Activated CD4-positive, alpha-beta T cell treated with anti-CD3 and anti-CD28 coated beads for 36 hours (primary cell): ENCODE measurements at regions not wholly inside any gene's neighbourhood (a gene's known extent, or its start where the extent isn't known, plus 50 kb on each side); places are given as distances from the start of the nearest gene placed in this dataset.

Experiments
- ATAC-seq: fragments of 200-7000 bp; cut with Tn5 transposase; one replicate; pipeline ENCODE4 v1.10.0; 2021; ENCODE audit warnings: mild to moderate bottlenecking, moderate library complexity
- CTCF ChIA-PET: fragments of 350-600 bp; sonication (Branson Sonifier 250); formaldehyde crosslinking; loops from one replicate; lab custom pipeline; 2021; ENCODE audit warnings: antibody characterized with exemption; lab: Charles Lee
- POLR2A ChIA-PET: fragments of 350-600 bp; sonication (Branson Sonifier 250); formaldehyde crosslinking; loops from one replicate; lab custom pipeline; 2021; ENCODE audit warnings: antibody characterized with exemption, inconsistent platforms; lab: Charles Lee
- DNase-seq: peaks from one replicate; pipeline ENCODE4 v3.0.0-alpha.2; 2020
- H3K27ac Mint-ChIP-seq: one replicate; pipeline ENCODE4 v1.8.0; 2021; ENCODE audit warnings: mixed read lengths
- H3K27me3 Mint-ChIP-seq: one replicate; pipeline ENCODE4 v1.8.0; 2021; ENCODE audit warnings: mixed read lengths
- H3K36me3 Mint-ChIP-seq: one replicate; pipeline ENCODE4 v1.8.0; 2021; ENCODE audit warnings: low read depth, mixed read lengths
- H3K4me1 Mint-ChIP-seq: one replicate; pipeline ENCODE4 v1.8.0; 2021; ENCODE audit warnings: mixed read lengths
- H3K4me3 Mint-ChIP-seq: one replicate; pipeline ENCODE4 v1.8.0; 2021; ENCODE audit warnings: mild to moderate bottlenecking, moderate library complexity, mixed read lengths
- H3K9me3 Mint-ChIP-seq: one replicate; pipeline ENCODE4 v1.8.0; 2021; ENCODE audit warnings: low read depth, mixed read lengths
- intact Hi-C, 2 experiments: fragments of 100-400 bp; cut with DNase I in 1 of 2; cut with micrococcal nuclease in 1 of 2; formaldehyde crosslinking; loops; one replicate each; pipeline versions ENCODE4 v1.14.2 to v1.15.1; 2022 to 2024; cut with DNase I, micrococcal nuclease

- intact Hi-C loops = no loop called here
- Mint-ChIP-seq H3K4me3 (no peak overlapping the region), H3K27me3 (no peaks in the 10 kb centered on the region), H3K4me1 (no peaks in the 10 kb centered on the region), H3K36me3 (no peaks in the 10 kb centered on the region), H3K9me3 (peaks cover 6% of the 10 kb centered on the region), H3K27ac (no peak overlapping the region)
- POLR2A ChIA-PET = no interaction called here
- no peak for DNase-seq
- CTCF ChIA-PET = no interaction called here
- no peak for ATAC-seq
Measured at GRCh38 chr4:57926311-57926710, 816.1 kb upstream of the IGFBP7 start.

GRCh38 chr4:57924951-57925350 lies 814.8 kb upstream of the IGFBP7 start:
- ATAC-seq (no peak), DNase-seq (no peak)
- Mint-ChIP-seq H3K9me3 (peaks cover 6% of the 10 kb centered on the region), H3K27ac (no peak overlapping the region), H3K36me3 (no peaks in the 10 kb centered on the region), H3K4me1 (no peaks in the 10 kb centered on the region), H3K27me3 (no peaks in the 10 kb centered on the region), H3K4me3 (no peak overlapping the region)
- POLR2A ChIA-PET = no interaction called here
- intact Hi-C loops = no loop called here
- CTCF ChIA-PET = interaction anchor here (0.8 kb wide), 1 partner anchor 13 kb away, joined by 3 read pairs; no protein-coding TSS in a partner anchor

- DNase-seq (no peak), ATAC-seq (no peak)
- no peak overlapping the region for H3K4me3 Mint-ChIP-seq
- ChIA-PET CTCF (no interaction called here), POLR2A (no interaction called here)
- no peaks in the 10 kb centered on the region for H3K27me3 Mint-ChIP-seq
- H3K9me3 Mint-ChIP-seq = peaks cover 14% of the 10 kb centered on the region
- no peaks in the 10 kb centered on the region for H3K4me1 Mint-ChIP-seq
- H3K36me3 Mint-ChIP-seq = no peaks in the 10 kb centered on the region
- no peak overlapping the region for H3K27ac Mint-ChIP-seq
- intact Hi-C loops = no loop called here
Measured at GRCh38 chr4:57916479-57916878, 806.3 kb upstream of the IGFBP7 start.

- peaks cover 5% of the 10 kb centered on the region for H3K9me3 Mint-ChIP-seq
- H3K4me1 Mint-ChIP-seq = no peaks in the 10 kb centered on the region
- H3K4me3 Mint-ChIP-seq = no peak overlapping the region
- DNase-seq (no peak), ATAC-seq (no peak)
- intact Hi-C loops = no loop called here
- H3K36me3 Mint-ChIP-seq = no peaks in the 10 kb centered on the region
- no peaks in the 10 kb centered on the region for H3K27me3 Mint-ChIP-seq
- ChIA-PET POLR2A (no interaction called here), CTCF (no interaction called here)
- H3K27ac Mint-ChIP-seq = no peak overlapping the region
Measured at GRCh38 chr4:57911203-57911602, 801.0 kb upstream of the IGFBP7 start.

GRCh38 chr4:57910151-57910550 lies 800.0 kb upstream of the IGFBP7 start:
- H3K9me3 Mint-ChIP-seq = peaks cover 3% of the 10 kb centered on the region
- H3K36me3 Mint-ChIP-seq = no peaks in the 10 kb centered on the region
- no peaks in the 10 kb centered on the region for H3K27me3 Mint-ChIP-seq
- intact Hi-C loops = no loop called here
- no peaks in the 10 kb centered on the region for H3K4me1 Mint-ChIP-seq
- no peak overlapping the region for H3K4me3 Mint-ChIP-seq
- ChIA-PET POLR2A (no interaction called here), CTCF (no interaction called here)
- ATAC-seq (no peak), DNase-seq (no peak)
- H3K27ac Mint-ChIP-seq = no peak overlapping the region

GRCh38 chr4:57905965-57906364 lies 795.8 kb upstream of the IGFBP7 start:
- intact Hi-C loops = no loop called here
- no peaks in the 10 kb centered on the region for H3K27me3 Mint-ChIP-seq
- peaks cover 5% of the 10 kb centered on the region for H3K9me3 Mint-ChIP-seq
- H3K4me1 Mint-ChIP-seq = no peaks in the 10 kb centered on the region
- ATAC-seq = no peak
- no peaks in the 10 kb centered on the region for H3K36me3 Mint-ChIP-seq
- CTCF ChIA-PET = no interaction called here
- no peak overlapping the region for H3K4me3 Mint-ChIP-seq
- no peak overlapping the region for H3K27ac Mint-ChIP-seq
- DNase-seq = no peak
- POLR2A ChIA-PET = no interaction called here

- ChIA-PET POLR2A (no interaction called here), CTCF (no interaction called here)
- Mint-ChIP-seq H3K27me3 (no peaks in the 10 kb centered on the region), H3K27ac (no peak overlapping the region), H3K4me3 (no peak overlapping the region), H3K4me1 (no peaks in the 10 kb centered on the region), H3K9me3 (peaks cover 7% of the 10 kb centered on the region), H3K36me3 (no peaks in the 10 kb centered on the region)
- intact Hi-C loops = no loop called here
- ATAC-seq (no peak), DNase-seq (no peak)
Measured at GRCh38 chr4:57877047-57877458, 766.9 kb upstream of the IGFBP7 start.

- CTCF ChIA-PET = no interaction called here
- ATAC-seq = no peak
- H3K27ac Mint-ChIP-seq = no peak overlapping the region
- no peak overlapping the region for H3K4me3 Mint-ChIP-seq
- POLR2A ChIA-PET = no interaction called here
- H3K9me3 Mint-ChIP-seq = peaks cover 4% of the 10 kb centered on the region
- H3K4me1 Mint-ChIP-seq = no peaks in the 10 kb centered on the region
- H3K27me3 Mint-ChIP-seq = no peaks in the 10 kb centered on the region
- DNase-seq = no peak
- no peaks in the 10 kb centered on the region for H3K36me3 Mint-ChIP-seq
- intact Hi-C loops = no loop called here
Measured at GRCh38 chr4:57875829-57876392, 765.7 kb upstream of the IGFBP7 start.

GRCh38 chr4:57866468-57867171 lies 756.4 kb upstream of the IGFBP7 start:
- no peak overlapping the region for H3K27ac Mint-ChIP-seq
- ATAC-seq (no peak), DNase-seq (no peak)
- no peaks in the 10 kb centered on the region for H3K27me3 Mint-ChIP-seq
- intact Hi-C loops = no loop called here
- H3K4me1 Mint-ChIP-seq = no peaks in the 10 kb centered on the region
- no peaks in the 10 kb centered on the region for H3K9me3 Mint-ChIP-seq
- H3K36me3 Mint-ChIP-seq = no peaks in the 10 kb centered on the region
- ChIA-PET CTCF (no interaction called here), POLR2A (no interaction called here)
- H3K4me3 Mint-ChIP-seq = no peak overlapping the region

- no peak overlapping the region for H3K27ac Mint-ChIP-seq
Measured at GRCh38 chr4:57865264-57865663, 755.1 kb upstream of the IGFBP7 start.

GRCh38 chr4:57854748-57855147 lies 744.6 kb upstream of the IGFBP7 start:
- Mint-ChIP-seq H3K36me3 (no peaks in the 10 kb centered on the region), H3K4me3 (no peak overlapping the region), H3K27me3 (no peaks in the 10 kb centered on the region), H3K27ac (no peak overlapping the region), H3K4me1 (no peaks in the 10 kb centered on the region), H3K9me3 (peaks cover 3% of the 10 kb centered on the region)
- ChIA-PET CTCF (no interaction called here), POLR2A (no interaction called here)
- ATAC-seq (no peak), DNase-seq (no peak)
- intact Hi-C loops = no loop called here

More at GRCh38 chr4:57865264-57865663, 755.1 kb upstream of the IGFBP7 start:
- H3K9me3 Mint-ChIP-seq = no peaks in the 10 kb centered on the region
- no peak for DNase-seq
- POLR2A ChIA-PET = no interaction called here
- CTCF ChIA-PET = no interaction called here
- no peaks in the 10 kb centered on the region for H3K4me1 Mint-ChIP-seq
- no peak for ATAC-seq
- H3K36me3 Mint-ChIP-seq = no peaks in the 10 kb centered on the region
- no peaks in the 10 kb centered on the region for H3K27me3 Mint-ChIP-seq
- H3K4me3 Mint-ChIP-seq = no peak overlapping the region
- intact Hi-C loops = no loop called here

GRCh38 chr4:57850141-57850540 lies 740.0 kb upstream of the IGFBP7 start:
- H3K27me3 Mint-ChIP-seq = no peaks in the 10 kb centered on the region
- H3K36me3 Mint-ChIP-seq = no peaks in the 10 kb centered on the region
- H3K4me3 Mint-ChIP-seq = no peak overlapping the region
- no peak overlapping the region for H3K27ac Mint-ChIP-seq
- ATAC-seq (no peak), DNase-seq (no peak)
- peaks cover 7% of the 10 kb centered on the region for H3K9me3 Mint-ChIP-seq
- intact Hi-C loops = no loop called here
- ChIA-PET POLR2A (no interaction called here), CTCF (no interaction called here)
- no peaks in the 10 kb centered on the region for H3K4me1 Mint-ChIP-seq
